ENCODE measurements at regions not wholly inside any gene's neighbourhood (a gene's known extent, or its start where the extent isn't known, plus 50 kb on each side); places are given as distances from the start of the nearest gene placed in this dataset.

GRCh38 chr3:176619833-176620232 lies 577.4 kb downstream of the TBL1XR1 start:
- no peak overlapping the region for H3K27ac ChIP-seq (ENCODE audit: extremely low read depth, low read depth, low read length)
- H3K9ac ChIP-seq (ENCODE audit: insufficient read depth in 1 of 2, low read depth in 2 of 2, low read length in 2 of 2): no peak overlapping the region
- H3K4me2 ChIP-seq (ENCODE audit: insufficient read depth, low read length): no peak overlapping the region
- no peaks in the 10 kb centered on the region for H3K36me3 ChIP-seq (ENCODE audit: control insufficient read depth, insufficient read depth, low read length)
- POLR2A ChIA-PET: no interaction called here
- TF ChIP-seq ZNF140 (CRISPR knock-in tag; IDR thresholded peaks at IDR 0.05): no peak
- TF ChIP-seq SAP30 (IDR thresholded peaks at IDR 0.05; ENCODE audit: borderline replicate concordance, insufficient read depth, low read depth, low read length, poor library complexity, severe bottlenecking): no peak
- no peak for TF ChIP-seq BDP1 (IDR thresholded peaks at IDR 0.05; ENCODE audit: insufficient read depth, insufficient read length)
- no peak for TF ChIP-seq TARDBP (IDR thresholded peaks at IDR 0.05)
- no peak for TF ChIP-seq ETV1 (tag; conservative IDR thresholded peaks at IDR 0.05; ENCODE audit: low read depth)
- TF ChIP-seq ILK (tag; IDR thresholded peaks at IDR 0.05; ENCODE audit: borderline replicate concordance, low read depth): no peak
- no peak for TF ChIP-seq PPARD (CRISPR knock-in tag; IDR thresholded peaks at IDR 0.05)
- TF ChIP-seq C11orf30 (IDR thresholded peaks at IDR 0.05; ENCODE audit: low read depth): no peak
- no peak for TF ChIP-seq E2F5 (CRISPR knock-in tag; IDR thresholded peaks at IDR 0.05)
- no peak for TF ChIP-seq BMI1 (IDR thresholded peaks at IDR 0.05; ENCODE audit: low read length)
- TF ChIP-seq ZNF75A (CRISPR knock-in tag; IDR thresholded peaks at IDR 0.05): no peak
- TF ChIP-seq NONO (IDR thresholded peaks at IDR 0.05; ENCODE audit: low read depth in 2 of 2, low read length in 1 of 2): no peak
- intact Hi-C loops (cut with micrococcal nuclease): no loop called here
- H2AFZ ChIP-seq (ENCODE audit: low read depth, low read length): no peak overlapping the region
- H4K20me1 ChIP-seq (replicated peaks; ENCODE audit: control insufficient read depth, insufficient read depth, low read length): no peaks in the 10 kb centered on the region
- no peak for FAIRE-seq
- in situ Hi-C loops (cut with MboI): no loop called here
- no peak overlapping the region for H3K4me3 ChIP-seq
- H3K4me1 ChIP-seq (replicated peaks in 1 of 2; ENCODE audit: control insufficient read depth in 2 of 2, insufficient read depth in 2 of 2, low read length in 2 of 2): no peaks in the 10 kb centered on the region
- H3K9me3 ChIP-seq (replicated peaks; ENCODE audit: control insufficient read depth, insufficient read depth, low read depth, low read length): no peaks in the 10 kb centered on the region
- DNase-seq (ENCODE audit: extremely low read depth in 1 of 4, low spot score in 3 of 4): no peak
- no TSS peak for BruUV-seq (replicated peaks)
- CTCF ChIA-PET (ENCODE audit: low intra/inter-chr PET ratio): no interaction called here
- WGBS (ENCODE audit: insufficient coverage, low coverage, missing lambda C conversion rate): 2% methylated on average over 3 of the region's 3 CpGs
- no peaks in the 10 kb centered on the region for H3K9me1 ChIP-seq (ENCODE audit: control insufficient read depth, insufficient read depth, low read length)
- no peak for ATAC-seq
- no peaks in the 10 kb centered on the region; a peak in 1 of 5 replicates for H3K27me3 ChIP-seq (ENCODE audit: control insufficient read depth in 2 of 2, insufficient read depth in 2 of 2, low read length in 2 of 2)
- no peaks in the 10 kb centered on the region for H3K79me2 ChIP-seq (ENCODE audit: control insufficient read depth, insufficient read depth, low read length)

All from K562 (cell line).